ENCODE measurements at regions not wholly inside any gene's neighbourhood (a gene's known extent, or its start where the extent isn't known, plus 50 kb on each side); places are given as distances from the start of the nearest gene placed in this dataset.

- Histone ChIP-seq H3K4me3 (replicated peaks; ENCODE audit: insufficient read depth, low read length) (no peak overlapping the region), H3K27me3 (ENCODE audit: insufficient read depth, poor library complexity, severe bottlenecking) (peaks cover 10% of the 10 kb centered on the region), H3K27ac (replicated peaks) (no peak overlapping the region)
- no peak for DNase-seq (ENCODE audit: low read depth in 1 of 2, low spot score in 1 of 2)
- TF ChIP-seq SPI1 (IDR thresholded peaks at IDR 0.05; ENCODE audit: borderline replicate concordance, low read depth) (no peak), GABPA (IDR thresholded peaks at IDR 0.05; ENCODE audit: low read depth) (no peak), CTCF (IDR thresholded peaks at IDR 0.05; ENCODE audit: insufficient read depth, low read length) (no peak), POLR2AphosphoS5 (IDR thresholded peaks at IDR 0.05; ENCODE audit: low read depth) (no peak), REST (IDR thresholded peaks at IDR 0.05; ENCODE audit: insufficient replicate concordance, low read depth) (no peak)
Observed at GRCh38 chr2:136628490-136628889, 136.9 kb upstream of the THSD7B start.

GRCh38 chr2:136613096-136613495, 152.2 kb upstream of the THSD7B start:
- TF ChIP-seq GABPA (IDR thresholded peaks at IDR 0.05; ENCODE audit: low read depth) (no peak), REST (IDR thresholded peaks at IDR 0.05; ENCODE audit: insufficient replicate concordance, low read depth) (no peak), POLR2AphosphoS5 (IDR thresholded peaks at IDR 0.05; ENCODE audit: low read depth) (no peak), CTCF (IDR thresholded peaks at IDR 0.05; ENCODE audit: insufficient read depth, low read length) (no peak), SPI1 (IDR thresholded peaks at IDR 0.05; ENCODE audit: borderline replicate concordance, low read depth) (no peak)
- no peaks in the 10 kb centered on the region for H3K27me3 ChIP-seq (ENCODE audit: insufficient read depth, poor library complexity, severe bottlenecking)
- DNase-seq (ENCODE audit: low read depth in 1 of 2, low spot score in 1 of 2), result no peak
- no peak overlapping the region for H3K27ac ChIP-seq (replicated peaks)
- no peak overlapping the region for H3K4me3 ChIP-seq (replicated peaks; ENCODE audit: insufficient read depth, low read length)

- H3K4me3 ChIP-seq (replicated peaks; ENCODE audit: insufficient read depth, low read length), result no peak overlapping the region
- DNase-seq (ENCODE audit: low read depth in 1 of 2, low spot score in 1 of 2), result no peak
- no peaks in the 10 kb centered on the region for H3K27me3 ChIP-seq (ENCODE audit: insufficient read depth, poor library complexity, severe bottlenecking)
- no peak for TF ChIP-seq CTCF (IDR thresholded peaks at IDR 0.05; ENCODE audit: insufficient read depth, low read length)
- H3K27ac ChIP-seq (replicated peaks), result no peak overlapping the region
Observed at GRCh38 chr2:136612079-136612478, 153.3 kb upstream of the THSD7B start.

GRCh38 chr2:136611451-136611850, 153.9 kb upstream of the THSD7B start:
- Histone ChIP-seq H3K27ac (replicated peaks) (no peak overlapping the region), H3K27me3 (ENCODE audit: insufficient read depth, poor library complexity, severe bottlenecking) (no peaks in the 10 kb centered on the region), H3K4me3 (replicated peaks; ENCODE audit: insufficient read depth, low read length) (no peak overlapping the region)
- no peak for DNase-seq (ENCODE audit: low read depth in 1 of 2, low spot score in 1 of 2)
- no peak for TF ChIP-seq CTCF (IDR thresholded peaks at IDR 0.05; ENCODE audit: insufficient read depth, low read length)
- TF ChIP-seq GABPA (IDR thresholded peaks at IDR 0.05; ENCODE audit: low read depth), result no peak
- no peak for TF ChIP-seq POLR2AphosphoS5 (IDR thresholded peaks at IDR 0.05; ENCODE audit: low read depth)
- TF ChIP-seq SPI1 (IDR thresholded peaks at IDR 0.05; ENCODE audit: borderline replicate concordance, low read depth), result no peak
- no peak for TF ChIP-seq REST (IDR thresholded peaks at IDR 0.05; ENCODE audit: insufficient replicate concordance, low read depth)
